Hepatocyte (in vitro differentiated cells): ENCODE measurements at regions not wholly inside any gene's neighbourhood (a gene's known extent, or its start where the extent isn't known, plus 50 kb on each side); places are given as distances from the start of the nearest gene placed in this dataset.

ENCODE experiments used
- EZH2phosphoT487 ChIP-seq: fragments of 200-600 bp; sonication (generic); IDR thresholded peaks from one replicate; pipeline ENCODE4 v1.6.1; 2018; ENCODE audit warnings: antibody characterized with exemption, mild to moderate bottlenecking, low read depth, moderate library complexity; ENCODE audit not compliant: unreplicated experiment, severe bottlenecking
- TF ChIP-seq, protein P1 (sequence below): fragments of 200-600 bp; sonication (generic); IDR thresholded peaks from 2 replicates; pipeline ENCODE4 v1.5.1; 2016; ENCODE audit warnings: antibody characterized with exemption, mild to moderate bottlenecking; ENCODE audit not compliant: poor library complexity

DNA sequence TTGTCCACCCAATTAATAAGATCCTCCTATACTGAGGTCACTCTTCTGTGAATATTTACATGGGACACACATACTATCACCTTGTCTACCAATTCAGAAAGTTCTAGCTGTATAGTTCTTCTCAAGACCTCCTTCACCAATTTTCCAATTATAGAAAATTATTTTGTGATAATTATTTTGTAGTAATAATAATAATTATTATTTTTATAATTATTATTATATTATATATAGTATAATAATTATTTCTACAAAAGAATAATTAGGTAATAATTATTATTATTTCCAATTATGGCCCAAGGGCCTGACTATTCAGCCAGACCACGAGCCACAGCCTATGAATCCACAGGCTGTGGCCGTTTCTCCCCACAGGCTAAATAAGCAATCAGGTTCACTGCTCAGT, 164.1 kb upstream of the IGSF21 start:
- TF ChIP-seq, protein P1, sequence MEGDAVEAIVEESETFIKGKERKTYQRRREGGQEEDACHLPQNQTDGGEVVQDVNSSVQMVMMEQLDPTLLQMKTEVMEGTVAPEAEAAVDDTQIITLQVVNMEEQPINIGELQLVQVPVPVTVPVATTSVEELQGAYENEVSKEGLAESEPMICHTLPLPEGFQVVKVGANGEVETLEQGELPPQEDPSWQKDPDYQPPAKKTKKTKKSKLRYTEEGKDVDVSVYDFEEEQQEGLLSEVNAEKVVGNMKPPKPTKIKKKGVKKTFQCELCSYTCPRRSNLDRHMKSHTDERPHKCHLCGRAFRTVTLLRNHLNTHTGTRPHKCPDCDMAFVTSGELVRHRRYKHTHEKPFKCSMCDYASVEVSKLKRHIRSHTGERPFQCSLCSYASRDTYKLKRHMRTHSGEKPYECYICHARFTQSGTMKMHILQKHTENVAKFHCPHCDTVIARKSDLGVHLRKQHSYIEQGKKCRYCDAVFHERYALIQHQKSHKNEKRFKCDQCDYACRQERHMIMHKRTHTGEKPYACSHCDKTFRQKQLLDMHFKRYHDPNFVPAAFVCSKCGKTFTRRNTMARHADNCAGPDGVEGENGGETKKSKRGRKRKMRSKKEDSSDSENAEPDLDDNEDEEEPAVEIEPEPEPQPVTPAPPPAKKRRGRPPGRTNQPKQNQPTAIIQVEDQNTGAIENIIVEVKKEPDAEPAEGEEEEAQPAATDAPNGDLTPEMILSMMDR: no peak
- TF ChIP-seq EZH2phosphoT487: no peak
